B cell (primary cell): ENCODE measurements at regions not wholly inside any gene's neighbourhood (a gene's known extent, or its start where the extent isn't known, plus 50 kb on each side); places are given as distances from the start of the nearest gene placed in this dataset.

Source experiments
- ATAC-seq: fragments of 200-7000 bp; cut with Tn5 transposase; one replicate; pipeline ENCODE4 v1.10.0; 2021; ENCODE audit warnings: low read depth, mild to moderate bottlenecking, moderate number of reproducible peaks, moderate library complexity
- CTCF ChIA-PET: fragments of 350-600 bp; sonication (Branson Sonifier 250); formaldehyde crosslinking; loops from one replicate; lab custom pipeline; 2021; ENCODE audit warnings: antibody characterized with exemption, inconsistent platforms; lab: Charles Lee
- POLR2A ChIA-PET: fragments of 350-600 bp; sonication (Branson Sonifier 250); formaldehyde crosslinking; loops from one replicate; lab custom pipeline; 2021; ENCODE audit warnings: antibody characterized with exemption; lab: Charles Lee
- DNase-seq: peaks from one replicate; pipeline ENCODE4 v3.0.0; 2013
- H2AFZ ChIP-seq: 2 replicates; pipeline ENCODE4 v1.6.1; 2012; ENCODE audit warnings: mild to moderate bottlenecking, low read depth, low read length; ENCODE audit not compliant: insufficient read depth, poor library complexity, severe bottlenecking
- H3K27ac ChIP-seq, 2 donors: 1 replicate in 1 of 2; 2 replicates in 1 of 2; pipeline ENCODE4 v1.5.1; 2012 to 2013; ENCODE audit warnings: low read length in 2 of 2, mild to moderate bottlenecking in 2 of 2, moderate library complexity in 1 of 2
- H3K27me3 ChIP-seq, 4 experiments: fragments of 200-600 bp in 1 of 4; sonication (generic) in 1 of 4; replicated peaks in 1 of 4; 1 replicate in 2 of 4; 2 replicates in 2 of 4; pipeline versions ENCODE4 v1.6.1 to v1.7.0; 2013 to 2016; ENCODE audit warnings: low read length in 3 of 4, mild to moderate bottlenecking in 2 of 4, mixed read lengths in 1 of 4, moderate library complexity in 1 of 4; ENCODE audit not compliant: insufficient read depth in 4 of 4, control insufficient read depth in 3 of 4; ENCODE audit errors: control extremely low read depth in 1 of 4
- H3K36me3 ChIP-seq, 2 experiments: replicated peaks in 1 of 2; 1 replicate in 1 of 2; 2 replicates in 1 of 2; pipeline versions ENCODE4 v1.6.1 to v1.7.1; 2013; ENCODE audit warnings: low read length in 1 of 2; ENCODE audit not compliant: insufficient read depth in 2 of 2, control insufficient read depth in 1 of 2; ENCODE audit errors: control extremely low read depth in 1 of 2, extremely low read depth in 1 of 2
- H3K4me1 ChIP-seq, 2 donors: fragments of 200-600 bp in 1 of 2; sonication (generic) in 1 of 2; 1 replicate in 1 of 2; 2 replicates in 1 of 2; pipeline versions ENCODE4 v1.5.1 to v1.6.1; 2013 to 2017; ENCODE audit warnings: low read length in 2 of 2; ENCODE audit not compliant: control insufficient read depth in 2 of 2, insufficient read depth in 2 of 2
- H3K4me2 ChIP-seq: replicated peaks from 2 replicates; pipeline ENCODE3; 2012; ENCODE audit warnings: mild to moderate bottlenecking, low read depth, low read length; ENCODE audit not compliant: poor library complexity, severe bottlenecking
- H3K4me3 ChIP-seq, 5 experiments: fragments of 200-600 bp in 1 of 5; sonication (generic) in 1 of 5; 1 replicate in 3 of 5; 2 replicates in 2 of 5; pipeline versions ENCODE4 v1.5.1 to v1.7.0; 2011 to 2016; ENCODE audit warnings: low read length in 4 of 5, mild to moderate bottlenecking in 4 of 5, low read depth in 2 of 5, control low read depth in 1 of 5, moderate library complexity in 1 of 5; ENCODE audit not compliant: insufficient read depth in 1 of 5; ENCODE audit errors: control extremely low read depth in 1 of 5, extremely low read depth in 1 of 5
- H3K79me2 ChIP-seq: fragments of 200-600 bp; sonication (generic); one replicate; pipeline ENCODE4 v1.6.0; 2016; ENCODE audit warnings: low read length; ENCODE audit not compliant: control insufficient read depth, insufficient read depth
- H3K9ac ChIP-seq: fragments of 200-600 bp; sonication (generic); 2 replicates; pipeline ENCODE4 v1.6.1; 2017; ENCODE audit warnings: mild to moderate bottlenecking, low read length, moderate library complexity
- H3K9me3 ChIP-seq, 3 donors: one replicate each; pipeline versions ENCODE4 v1.6.1 to v1.7.1; 2013; ENCODE audit warnings: low read length in 2 of 3; ENCODE audit not compliant: control insufficient read depth in 2 of 3, insufficient read depth in 1 of 3; ENCODE audit errors: control extremely low read depth in 1 of 3
- H4K20me1 ChIP-seq: 2 replicates; pipeline ENCODE4 v1.6.0; 2012; ENCODE audit warnings: mild to moderate bottlenecking, low read length; ENCODE audit not compliant: insufficient read depth, control insufficient read depth, poor library complexity, severe bottlenecking
- H3K27ac Mint-ChIP-seq: one replicate; pipeline ENCODE4 v1.8.0; 2021; ENCODE audit warnings: mixed read lengths
- H3K27me3 Mint-ChIP-seq: one replicate; pipeline ENCODE4 v1.8.0; 2021; ENCODE audit warnings: mixed read lengths
- H3K4me1 Mint-ChIP-seq: one replicate; pipeline ENCODE4 v1.8.0; 2021; ENCODE audit warnings: mixed read lengths
- H3K4me3 Mint-ChIP-seq: one replicate; pipeline ENCODE4 v1.8.0; 2021; ENCODE audit warnings: mixed read lengths
- H3K9me3 Mint-ChIP-seq: one replicate; pipeline ENCODE4 v1.8.0; 2022; ENCODE audit warnings: mixed read lengths; ENCODE audit not compliant: insufficient read depth
- EZH2 ChIP-seq: IDR thresholded peaks from 2 replicates; pipeline ENCODE4 v1.6.1; 2012; ENCODE audit warnings: borderline replicate concordance, low read depth, mild to moderate bottlenecking, moderate library complexity, low read length; ENCODE audit not compliant: insufficient read depth, poor library complexity, severe bottlenecking
- WGBS: methylation state at CpG from one replicate; pipeline ENCODE4 v1.1.5; 2013; ENCODE audit warnings: missing lambda C conversion rate; ENCODE audit not compliant: insufficient coverage; 5-methylcytosine and 5-hydroxymethylcytosine counted together
- intact Hi-C: fragments of 100-400 bp; cut with micrococcal nuclease; formaldehyde crosslinking; loops from one replicate; pipeline ENCODE4 v1.10.0; 2022
- TF ChIP-seq, protein P1 (sequence below): fragments of 200-600 bp; IDR thresholded peaks from one replicate; pipeline ENCODE4 v1.8.0; 2022; ENCODE audit warnings: antibody characterized with exemption, mild to moderate bottlenecking

DNA sequence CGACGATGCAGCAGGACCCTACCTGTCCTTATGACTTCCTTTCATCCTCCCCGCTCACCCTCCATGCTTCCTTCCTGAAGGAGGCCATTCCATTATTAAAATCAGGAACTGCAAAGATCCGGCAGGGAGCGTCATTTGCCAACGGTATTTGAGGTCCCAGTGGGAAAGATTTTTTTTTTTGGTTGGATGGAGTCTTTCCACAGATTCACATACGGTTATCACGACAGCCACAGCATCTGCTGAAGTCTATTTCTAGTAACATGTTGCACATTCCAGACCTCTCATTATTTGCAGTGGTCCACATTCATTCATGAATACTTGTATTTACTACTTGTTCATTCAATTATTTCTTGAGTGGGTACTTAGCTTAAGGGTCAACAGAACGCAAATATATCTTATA lies 94.7 kb upstream of the LYZL2 start:
- no peak for ATAC-seq
- H3K36me3 ChIP-seq, result no peaks in the 10 kb centered on the region
- H3K9me3 ChIP-seq, result no peaks in the 10 kb centered on the region
- no peaks in the 10 kb centered on the region for H3K9me3 Mint-ChIP-seq
- H3K79me2 ChIP-seq, result no peaks in the 10 kb centered on the region
- 100% methylated on average over 1 of the region's 9 CpGs for WGBS
- peaks cover 43% of the 10 kb centered on the region for H3K27me3 Mint-ChIP-seq
- no peak overlapping the region for H3K27ac Mint-ChIP-seq
- DNase-seq, result no peak
- H3K4me2 ChIP-seq, result no peak overlapping the region
- TF ChIP-seq, protein P1, sequence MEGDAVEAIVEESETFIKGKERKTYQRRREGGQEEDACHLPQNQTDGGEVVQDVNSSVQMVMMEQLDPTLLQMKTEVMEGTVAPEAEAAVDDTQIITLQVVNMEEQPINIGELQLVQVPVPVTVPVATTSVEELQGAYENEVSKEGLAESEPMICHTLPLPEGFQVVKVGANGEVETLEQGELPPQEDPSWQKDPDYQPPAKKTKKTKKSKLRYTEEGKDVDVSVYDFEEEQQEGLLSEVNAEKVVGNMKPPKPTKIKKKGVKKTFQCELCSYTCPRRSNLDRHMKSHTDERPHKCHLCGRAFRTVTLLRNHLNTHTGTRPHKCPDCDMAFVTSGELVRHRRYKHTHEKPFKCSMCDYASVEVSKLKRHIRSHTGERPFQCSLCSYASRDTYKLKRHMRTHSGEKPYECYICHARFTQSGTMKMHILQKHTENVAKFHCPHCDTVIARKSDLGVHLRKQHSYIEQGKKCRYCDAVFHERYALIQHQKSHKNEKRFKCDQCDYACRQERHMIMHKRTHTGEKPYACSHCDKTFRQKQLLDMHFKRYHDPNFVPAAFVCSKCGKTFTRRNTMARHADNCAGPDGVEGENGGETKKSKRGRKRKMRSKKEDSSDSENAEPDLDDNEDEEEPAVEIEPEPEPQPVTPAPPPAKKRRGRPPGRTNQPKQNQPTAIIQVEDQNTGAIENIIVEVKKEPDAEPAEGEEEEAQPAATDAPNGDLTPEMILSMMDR, result no peak
- no peak for TF ChIP-seq EZH2
- peaks cover 19% of the 10 kb centered on the region for H3K4me1 Mint-ChIP-seq
- H3K4me3 Mint-ChIP-seq, result no peak overlapping the region
- H3K4me3 ChIP-seq, result no peak overlapping the region
- ChIA-PET CTCF (interaction anchor here (0.7 to 1.6 kb wide), 6 partner anchors 37 to 1086 kb away, joined by 3 to 5 read pairs (median 4); no protein-coding TSS in a partner anchor), POLR2A (no interaction called here)
- H4K20me1 ChIP-seq, result no peaks in the 10 kb centered on the region
- no peak overlapping the region for H3K9ac ChIP-seq
- no peak overlapping the region for H2AFZ ChIP-seq
- intact Hi-C loops, result no loop called here
- H3K27ac ChIP-seq, result no peak overlapping the region
- H3K27me3 ChIP-seq, result peaks cover 0 to 15% (median 1%) of the 10 kb centered on the region in 4 experiments
- peaks cover 6 to 7% of the 10 kb centered on the region in 2 donors for H3K4me1 ChIP-seq

DNA sequence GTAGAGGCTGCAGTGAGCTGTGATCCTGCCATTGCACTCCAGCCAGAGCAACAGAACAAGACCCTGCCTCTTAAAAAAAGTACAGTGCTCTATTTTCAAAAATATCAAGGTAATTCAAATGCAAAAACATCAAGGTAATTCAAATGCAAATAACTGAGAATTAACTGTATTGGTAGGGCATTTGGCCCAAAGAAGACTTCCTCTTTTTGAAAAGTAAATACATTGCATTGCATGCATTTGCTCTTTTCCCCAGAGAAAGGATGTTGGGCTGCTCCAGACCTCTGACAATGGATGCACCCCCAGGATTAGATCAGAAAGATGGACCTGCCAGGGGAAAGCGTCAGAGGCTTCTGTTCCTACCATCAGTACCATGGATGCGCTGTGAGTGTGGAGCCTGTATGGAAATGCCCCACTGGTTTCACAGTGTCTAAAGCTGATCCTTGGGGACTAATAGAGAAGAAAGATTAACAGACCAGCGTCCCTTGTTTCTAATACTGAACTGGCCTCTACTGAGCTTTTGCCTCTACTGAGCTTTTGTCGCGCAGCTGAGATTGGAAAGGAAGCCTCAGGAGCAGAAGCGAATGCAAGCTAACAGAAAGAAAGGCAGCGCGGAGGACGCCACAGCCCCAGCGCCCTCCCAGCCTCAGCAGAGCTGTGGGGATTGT lies 93.5 kb upstream of the LYZL2 start:
- Histone ChIP-seq H2AFZ (no peak overlapping the region), H4K20me1 (no peaks in the 10 kb centered on the region), H3K4me1 (peaks cover 6 to 7% of the 10 kb centered on the region in 2 donors), H3K79me2 (no peaks in the 10 kb centered on the region), H3K4me3 (no peak overlapping the region), H3K27ac (no peak overlapping the region), H3K27me3 (peaks cover 0 to 20% (median 3%) of the 10 kb centered on the region in 4 experiments), H3K9ac (no peak overlapping the region), H3K9me3 (no peaks in the 10 kb centered on the region), H3K4me2 (peak overlapping the region; percentile 8), H3K36me3 (no peaks in the 10 kb centered on the region)
- Mint-ChIP-seq H3K4me3 (no peak overlapping the region), H3K9me3 (no peaks in the 10 kb centered on the region), H3K4me1 (peaks cover 19% of the 10 kb centered on the region), H3K27me3 (peaks cover 43% of the 10 kb centered on the region), H3K27ac (no peak overlapping the region)
- intact Hi-C loops, result loop anchor here (2.0 kb wide), 1 partner anchor 768 kb away; no protein-coding TSS in a partner anchor
- WGBS, result 68% methylated on average over 4 of the region's 10 CpGs
- ATAC-seq, result peak; percentile 11
- POLR2A ChIA-PET, result interaction anchor here (0.6 kb wide), 1 partner anchor 1031 kb away, joined by 6 read pairs; no protein-coding TSS in a partner anchor
- TF ChIP-seq EZH2, result no peak
- TF ChIP-seq, protein P1, result no peak
- CTCF ChIA-PET, result interaction anchor here (0.6 to 2.0 kb wide), 9 partner anchors 12 to 1087 kb away, joined by 3 to 5 read pairs (median 5); no protein-coding TSS in a partner anchor
- no peak for DNase-seq
